PC-9 (cell line): ENCODE measurements at regions not wholly inside any gene's neighbourhood (a gene's known extent, or its start where the extent isn't known, plus 50 kb on each side); places are given as distances from the start of the nearest gene placed in this dataset.

Experiments
- CTCF ChIP-seq: fragments of 200-600 bp; sonication (generic); conservative IDR thresholded peaks from 2 replicates; pipeline ENCODE4 v1.6.1; 2017; ENCODE audit warnings: mixed run types, antibody characterized with exemption, mild to moderate bottlenecking, moderate library complexity
- EZH2 ChIP-seq: fragments of 200-600 bp; sonication (generic); IDR thresholded peaks from 2 replicates; pipeline ENCODE4 v1.8.0; 2017; ENCODE audit warnings: antibody characterized with exemption, low read depth

GRCh38 chr5:154529282-154529681 is 51.3 kb upstream of the HAND1 start:
- no peak for TF ChIP-seq CTCF
- no peak for TF ChIP-seq EZH2
